ENCODE measurements at regions not wholly inside any gene's neighbourhood (a gene's known extent, or its start where the extent isn't known, plus 50 kb on each side); places are given as distances from the start of the nearest gene placed in this dataset.
A peak's percentile ranks its signal among the peaks of the same experiment; 100 is the strongest.

- DNase-seq (ENCODE audit: low read depth) = peak; percentile 64
These were observed 106.5 kb upstream of the SLC4A7 start for GRCh38 chr3:27590437-27591298.

GRCh38 chr3:27589795-27590194 is 105.6 kb upstream of the SLC4A7 start:
- DNase-seq (ENCODE audit: low read depth) = peak; percentile 63

GRCh38 chr3:27585429-27585828 is 101.2 kb upstream of the SLC4A7 start:
- no peak for DNase-seq (ENCODE audit: low read depth)

GRCh38 chr3:27584874-27585273 is 100.7 kb upstream of the SLC4A7 start:
- no peak for DNase-seq (ENCODE audit: low read depth)

GRCh38 chr3:27581852-27582251 is 97.7 kb upstream of the SLC4A7 start:
- no peak for DNase-seq (ENCODE audit: low read depth)

GRCh38 chr3:27578032-27578431 is 93.8 kb upstream of the SLC4A7 start:
- peak; percentile 27 for DNase-seq (ENCODE audit: low read depth)

- DNase-seq (ENCODE audit: low read depth) = no peak
These were observed 93.3 kb upstream of the SLC4A7 start for GRCh38 chr3:27577504-27577903.

- DNase-seq (ENCODE audit: low read depth) = no peak
These were observed 92.0 kb upstream of the SLC4A7 start for GRCh38 chr3:27576171-27576570.

- DNase-seq (ENCODE audit: low read depth) = no peak
These were observed 91.3 kb upstream of the SLC4A7 start for GRCh38 chr3:27575499-27575898.

- DNase-seq (ENCODE audit: low read depth) = no peak
These were observed 90.2 kb upstream of the SLC4A7 start for GRCh38 chr3:27574438-27574795.

GRCh38 chr3:27573780-27574437 is 89.7 kb upstream of the SLC4A7 start:
- DNase-seq (ENCODE audit: low read depth) = peak; percentile 62

GRCh38 chr3:27573138-27573537 is 89.0 kb upstream of the SLC4A7 start:
- DNase-seq (ENCODE audit: low read depth) = no peak

- peak; percentile 47 for DNase-seq (ENCODE audit: low read depth)
These were observed 87.2 kb upstream of the SLC4A7 start for GRCh38 chr3:27571345-27571744.

GRCh38 chr3:27570421-27571106 is 86.4 kb upstream of the SLC4A7 start:
- peak; percentile 68 for DNase-seq (ENCODE audit: low read depth)

- peak; percentile 98 for DNase-seq (ENCODE audit: low read depth)
These were observed 84.2 kb upstream of the SLC4A7 start for GRCh38 chr3:27568393-27568792.

GRCh38 chr3:27567251-27567650 is 83.1 kb upstream of the SLC4A7 start:
- DNase-seq (ENCODE audit: low read depth) = no peak

- DNase-seq (ENCODE audit: low read depth) = peak; percentile 29
These were observed 81.1 kb upstream of the SLC4A7 start for GRCh38 chr3:27565201-27565852.

- no peak for DNase-seq (ENCODE audit: low read depth)
These were observed 77.4 kb upstream of the SLC4A7 start for GRCh38 chr3:27561576-27561975.

GRCh38 chr3:27560484-27561056 is 76.4 kb upstream of the SLC4A7 start:
- DNase-seq (ENCODE audit: low read depth) = no peak

GRCh38 chr3:27559835-27560234 is 75.7 kb upstream of the SLC4A7 start:
- peak; percentile 93 for DNase-seq (ENCODE audit: low read depth)

- DNase-seq (ENCODE audit: low read depth) = no peak
These were observed 75.2 kb upstream of the SLC4A7 start for GRCh38 chr3:27559381-27559780.

GRCh38 chr3:27557411-27557810 is 73.2 kb upstream of the SLC4A7 start:
- peak; percentile 58 for DNase-seq (ENCODE audit: low read depth)

Measured in EH (cell line).